CD4-positive, alpha-beta T cell treated with Interleukin-2 at 100 ng/mL for 4 hours (primary cell): ENCODE measurements at regions not wholly inside any gene's neighbourhood (a gene's known extent, or its start where the extent isn't known, plus 50 kb on each side); places are given as distances from the start of the nearest gene placed in this dataset.

ENCODE experiments used
- DNase-seq: peaks from one replicate; pipeline ENCODE4 v3.0.0-alpha.2; 2020; ENCODE audit warnings: low spot score

DNA sequence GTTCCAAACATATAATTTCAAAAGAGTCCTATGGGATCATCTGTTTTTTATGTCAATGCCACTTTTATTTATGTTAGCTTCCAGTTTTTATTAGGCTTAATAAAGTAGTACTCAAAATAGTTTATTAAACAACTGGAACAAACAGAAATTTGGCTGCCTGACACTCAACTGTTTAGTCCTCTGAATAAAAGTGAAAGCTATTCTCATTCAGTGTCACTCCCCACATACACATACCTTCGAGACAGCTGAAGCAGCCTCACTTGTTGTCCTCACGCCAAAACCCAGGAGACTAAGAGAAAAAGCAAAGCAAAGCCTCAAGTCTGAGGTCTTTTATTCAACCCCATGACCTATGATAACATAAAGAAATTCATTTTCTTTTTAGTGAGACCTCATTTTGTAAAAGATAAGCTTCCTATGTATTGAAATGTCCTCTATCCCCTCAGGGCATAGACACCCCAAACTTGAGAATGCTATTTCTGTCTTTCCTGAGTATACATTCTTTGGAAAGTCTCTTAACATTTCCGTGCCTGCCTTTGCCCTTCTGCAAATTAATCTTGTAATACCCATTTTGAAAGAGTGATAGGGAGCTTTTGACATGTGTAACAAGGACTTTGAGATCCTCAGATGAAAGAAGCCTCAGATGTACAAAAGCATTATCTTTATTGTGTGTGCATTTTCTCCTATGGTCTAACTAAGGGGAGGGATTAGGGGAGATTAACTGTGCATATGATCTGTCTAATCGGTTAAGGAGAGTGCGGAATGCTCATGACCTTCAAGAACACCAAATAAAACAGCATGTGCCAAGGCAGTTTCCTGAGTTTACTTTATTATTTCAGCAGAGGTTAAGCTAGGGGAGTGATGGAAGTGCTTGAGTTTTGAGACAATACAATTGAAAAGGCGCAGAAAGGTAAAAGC lies 1523.7 kb upstream of the PIK3C3 start:
- no peak for DNase-seq

GRCh38 chr18:40423291-40423690 lies 1531.7 kb upstream of the PIK3C3 start:
- no peak for DNase-seq

GRCh38 chr18:40420675-40421074 lies 1534.4 kb upstream of the PIK3C3 start:
- no peak for DNase-seq

DNA sequence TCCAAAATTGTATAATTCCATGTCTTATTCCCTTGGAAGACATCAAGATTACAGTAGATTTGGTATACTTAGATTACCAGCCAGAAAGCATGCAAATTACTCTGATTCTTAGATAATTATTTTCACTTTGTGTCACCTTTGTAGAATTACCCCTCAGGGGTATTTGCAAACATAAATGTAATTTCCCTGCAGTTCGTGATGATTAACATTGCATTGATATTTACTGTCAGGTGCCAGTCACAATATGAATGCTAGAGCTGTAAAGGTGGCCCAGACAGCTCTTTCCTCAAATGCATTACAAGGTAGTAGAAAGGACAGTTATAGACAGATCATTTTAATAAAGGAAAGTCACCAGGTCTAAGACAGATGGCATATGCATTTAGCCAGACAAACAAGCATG lies 1537.5 kb upstream of the PIK3C3 start:
- DNase-seq, result no peak

- DNase-seq, result no peak
Measured at GRCh38 chr18:40415821-40416220, 1539.2 kb upstream of the PIK3C3 start.

- DNase-seq, result no peak
Measured at GRCh38 chr18:40415176-40415791, 1539.8 kb upstream of the PIK3C3 start.

DNA sequence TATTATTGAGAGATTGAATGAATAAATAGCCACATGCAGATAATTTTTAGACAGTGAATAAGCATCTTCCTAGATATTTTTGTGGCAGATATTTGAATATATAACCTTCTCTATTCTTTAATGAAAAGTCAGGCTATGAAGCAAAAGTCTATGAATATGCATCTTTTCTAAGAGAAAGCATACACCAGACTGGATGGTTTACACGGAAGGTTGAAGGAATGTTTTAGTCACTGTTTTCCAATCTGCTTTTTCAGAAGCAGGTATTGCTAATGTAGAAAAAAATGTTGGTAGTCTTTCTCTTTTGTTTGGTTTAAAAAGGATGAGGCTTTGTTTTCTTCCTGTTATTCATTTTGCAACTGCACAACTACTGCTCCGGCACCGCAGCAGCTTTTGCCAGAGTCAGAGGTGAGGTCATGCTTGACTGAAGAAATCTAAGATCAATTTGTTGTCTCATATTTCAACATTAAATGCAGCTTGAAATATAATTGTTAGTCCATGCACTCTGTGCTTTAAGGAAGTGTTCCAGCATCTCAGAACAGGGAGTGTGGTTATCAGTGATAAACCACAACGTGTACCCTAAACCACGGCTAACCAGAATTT lies 1540.8 kb upstream of the PIK3C3 start:
- no peak for DNase-seq

GRCh38 chr18:40413160-40413559 lies 1541.9 kb upstream of the PIK3C3 start:
- no peak for DNase-seq

- no peak for DNase-seq
Measured at GRCh38 chr18:40412410-40412809, 1542.6 kb upstream of the PIK3C3 start.

GRCh38 chr18:40407909-40408308 lies 1547.1 kb upstream of the PIK3C3 start:
- DNase-seq, result no peak

- no peak for DNase-seq
Measured at GRCh38 chr18:40404284-40404683, 1550.8 kb upstream of the PIK3C3 start.

GRCh38 chr18:40402052-40402451 lies 1553.0 kb upstream of the PIK3C3 start:
- no peak for DNase-seq

DNA sequence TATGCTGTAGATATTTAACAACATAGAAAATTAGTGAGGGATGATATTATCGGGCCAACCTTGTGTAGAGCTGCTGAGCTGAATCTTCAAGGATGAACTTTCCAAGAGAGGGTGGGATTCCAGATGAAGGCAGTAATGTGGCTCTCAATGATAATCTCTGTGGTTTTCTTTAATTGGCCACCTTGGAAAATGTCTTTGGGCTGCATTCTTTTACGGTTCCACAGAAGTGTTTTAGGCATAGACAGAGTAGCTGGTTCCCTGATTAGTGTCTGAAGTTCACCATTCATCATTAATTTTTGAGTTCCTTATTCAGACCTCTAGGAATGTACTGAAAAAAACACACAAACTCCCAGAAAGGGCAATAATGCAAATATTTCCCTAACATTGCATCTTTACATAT lies 1566.9 kb upstream of the PIK3C3 start:
- no peak for DNase-seq

- DNase-seq, result no peak
Measured at GRCh38 chr18:40387130-40387787, 1567.8 kb upstream of the PIK3C3 start.

DNA sequence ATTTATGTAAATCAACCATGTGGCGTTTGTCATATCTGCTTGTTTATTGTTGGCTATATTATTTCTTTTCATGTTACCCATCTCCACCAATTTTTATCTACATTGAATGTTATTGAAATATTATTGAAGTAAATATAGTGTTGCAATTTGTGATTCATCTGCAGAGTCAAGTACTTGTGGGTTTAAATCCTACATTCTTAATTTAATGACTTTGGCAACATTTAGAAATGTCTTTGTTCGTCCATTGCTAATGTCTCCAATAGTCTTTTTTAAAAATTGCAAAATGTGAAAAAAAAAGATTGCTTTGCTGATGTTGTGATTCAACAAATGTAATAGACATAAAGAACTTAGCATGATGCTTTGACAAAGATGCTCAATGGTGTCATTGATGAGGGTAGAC lies 1572.8 kb upstream of the PIK3C3 start:
- DNase-seq, result no peak

DNA sequence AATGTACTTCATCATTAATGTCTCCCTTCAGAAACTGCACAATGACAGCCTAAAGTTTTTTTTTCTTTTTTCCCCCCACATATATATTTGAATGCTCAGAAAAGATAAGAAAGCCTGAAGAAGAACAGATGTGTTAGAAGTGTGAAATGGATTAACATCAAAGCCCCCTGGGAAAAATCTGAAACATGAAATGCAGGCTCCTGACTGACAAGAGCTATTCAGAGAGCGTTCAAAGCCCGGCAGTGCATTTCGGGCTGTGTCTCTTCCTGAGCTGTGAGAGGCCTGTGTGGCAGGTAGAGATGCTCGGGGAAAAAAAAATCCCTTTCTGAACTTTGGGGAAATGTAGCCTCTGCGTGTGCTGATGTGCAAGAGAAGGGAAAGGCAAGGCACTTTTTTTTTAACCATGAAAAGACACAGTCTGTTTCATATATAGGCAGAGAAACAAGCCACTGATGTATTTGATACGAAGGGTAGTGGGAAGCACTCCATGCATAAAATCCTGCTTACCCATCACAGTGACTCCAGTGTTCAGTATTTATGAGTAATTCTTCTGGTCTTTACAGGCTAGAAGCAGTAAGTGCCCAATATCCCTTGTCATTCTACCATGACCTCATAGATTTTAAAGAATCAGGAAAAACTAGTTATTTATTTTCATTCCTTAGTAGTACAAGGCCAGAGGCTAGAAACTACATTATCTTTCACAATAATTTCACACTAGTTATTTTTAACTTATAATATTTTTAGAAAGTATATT lies 1574.2 kb upstream of the PIK3C3 start:
- DNase-seq, result no peak

- DNase-seq, result no peak
Measured at GRCh38 chr18:40375837-40376236, 1579.2 kb upstream of the PIK3C3 start.

DNA sequence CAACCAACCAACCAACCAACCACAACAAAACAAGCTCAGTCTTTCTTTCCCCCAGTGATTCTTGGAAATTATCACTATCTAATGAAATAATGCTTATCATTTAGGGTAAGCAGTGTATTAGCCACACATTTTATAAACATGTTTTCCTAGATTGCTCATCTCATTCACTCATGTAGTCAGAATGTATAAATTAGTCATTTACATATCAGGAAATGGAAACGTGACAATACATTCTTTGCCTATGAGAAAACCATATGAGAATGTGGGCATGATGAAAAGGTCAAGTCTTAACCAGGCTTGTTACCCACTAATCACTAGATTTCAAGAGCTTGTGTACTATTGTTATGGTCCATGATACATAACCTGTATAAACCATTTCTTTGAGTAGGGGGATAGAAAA lies 1583.4 kb upstream of the PIK3C3 start:
- no peak for DNase-seq

- DNase-seq, result no peak
Measured at GRCh38 chr18:40367576-40367975, 1587.5 kb upstream of the PIK3C3 start.

- no peak for DNase-seq
Measured at GRCh38 chr18:40366521-40366920, 1588.5 kb upstream of the PIK3C3 start.

- DNase-seq, result no peak
Measured at GRCh38 chr18:40365526-40365925, 1589.5 kb upstream of the PIK3C3 start.

DNA sequence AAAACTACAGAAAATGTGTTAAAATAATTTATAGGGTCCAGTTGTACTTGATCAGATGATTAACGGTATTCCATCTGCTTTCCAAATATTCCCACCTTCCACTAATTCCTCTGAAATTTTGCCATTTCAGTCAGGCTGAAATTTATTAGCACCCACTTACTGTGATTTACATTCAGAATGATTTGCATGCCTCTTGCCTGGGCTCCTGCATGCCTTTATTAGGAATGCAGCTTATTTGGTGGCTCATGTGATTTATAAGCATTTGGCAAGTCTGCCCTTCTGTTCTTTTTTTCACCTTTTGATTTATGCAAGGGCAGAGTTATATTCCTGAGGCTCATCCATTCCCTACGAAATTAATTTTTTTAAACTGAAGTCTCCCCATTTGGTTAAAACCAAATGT lies 1594.5 kb upstream of the PIK3C3 start:
- no peak for DNase-seq
